NCI-H748 (cell line): ENCODE measurements at regions not wholly inside any gene's neighbourhood (a gene's known extent, or its start where the extent isn't known, plus 50 kb on each side); places are given as distances from the start of the nearest gene placed in this dataset.

Source experiments
- DNase-seq: peaks from one replicate; lab custom pipeline; 2025; ENCODE audit not compliant: unreplicated experiment; lab: John Stamatoyannopoulos, UW

DNA sequence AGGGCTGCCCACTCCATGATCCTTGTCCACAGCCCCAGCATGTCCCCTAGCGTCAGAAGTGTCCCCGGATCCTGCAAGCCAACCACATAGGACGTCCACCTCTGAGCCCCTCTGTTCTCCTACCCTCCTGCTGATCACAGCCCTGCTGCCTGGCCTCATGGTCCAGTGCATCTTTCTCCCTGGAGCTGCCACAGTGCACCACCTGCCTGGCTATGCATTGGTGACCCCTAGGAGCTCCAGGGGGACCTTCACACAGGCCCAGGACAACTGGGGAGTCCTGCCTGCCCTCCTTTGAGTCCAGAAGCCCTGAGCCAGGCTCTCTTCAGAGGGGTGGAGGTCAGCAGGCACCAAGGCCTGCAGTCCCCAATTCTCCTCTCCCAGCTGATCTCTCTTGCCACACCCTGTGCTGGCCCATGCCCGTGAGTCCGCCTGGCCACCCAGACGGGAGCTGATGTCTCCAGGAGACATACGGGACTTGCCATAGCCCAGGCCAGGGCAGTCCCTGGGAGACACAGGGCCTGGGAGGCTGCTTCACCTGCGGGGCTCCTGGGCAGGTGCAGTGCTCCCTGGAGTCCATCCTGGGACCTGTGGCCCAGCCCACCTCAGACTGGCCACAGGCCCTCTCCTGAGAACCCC, 77.4 kb upstream of the RET start:
- DNase-seq, result no peak

DNA sequence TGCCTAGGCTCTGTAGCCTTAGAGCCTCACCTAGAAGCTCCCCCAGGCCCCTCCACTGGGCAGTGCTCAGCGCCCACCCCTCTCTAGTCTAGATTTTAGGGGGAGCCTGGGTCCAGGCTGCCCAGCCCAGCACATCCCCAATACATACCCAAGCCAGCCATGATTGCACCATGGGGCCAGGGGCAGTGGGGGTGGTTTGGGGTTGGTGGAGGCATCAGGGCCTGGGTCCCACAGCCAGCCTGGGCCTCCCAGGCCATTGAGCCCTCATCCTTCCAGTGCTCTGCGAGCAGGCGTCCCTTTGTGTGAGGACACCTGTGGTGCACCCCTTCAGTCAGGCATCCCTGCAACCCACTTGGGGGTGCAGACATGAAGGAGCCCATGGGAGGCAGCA, 76.9 kb upstream of the RET start:
- DNase-seq, result no peak

DNA sequence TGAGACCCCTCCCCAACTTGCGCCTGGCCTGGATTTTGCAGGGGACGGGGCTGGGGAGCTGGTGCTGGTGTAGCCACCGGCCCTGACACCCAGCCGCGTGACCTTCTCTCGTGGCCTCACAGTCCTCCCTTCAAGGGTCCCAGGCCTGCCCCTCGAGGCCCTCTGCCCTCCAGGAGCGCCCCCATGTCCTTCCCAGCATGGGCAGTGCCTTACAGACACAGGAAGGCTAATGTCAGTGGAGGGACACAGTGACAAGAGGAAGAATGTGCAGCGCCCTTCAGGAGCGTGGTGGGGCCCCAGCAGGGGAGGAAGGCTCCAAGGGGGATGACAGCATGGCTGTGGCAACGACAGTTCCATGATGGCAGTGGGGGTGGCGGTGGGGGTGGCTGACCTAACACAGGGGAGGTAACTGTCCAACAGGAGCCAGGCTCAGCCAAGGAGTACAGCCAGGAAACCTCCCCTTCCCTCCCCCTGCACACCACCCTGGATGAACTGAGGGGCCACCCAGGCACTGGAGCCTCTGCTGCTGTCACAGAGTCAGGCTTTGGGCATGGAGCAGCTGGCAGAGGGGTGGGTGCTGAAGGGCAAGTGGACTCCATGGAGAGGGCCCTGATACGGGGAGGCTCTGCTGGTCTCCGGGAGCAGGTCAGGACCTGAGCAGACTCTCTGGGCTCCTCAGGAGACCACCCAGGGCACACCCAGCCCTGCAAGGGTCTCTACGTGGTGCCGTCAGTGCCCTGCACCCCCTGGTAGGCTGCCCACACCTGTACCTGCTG, 76.0 kb upstream of the RET start:
- no peak for DNase-seq

DNA sequence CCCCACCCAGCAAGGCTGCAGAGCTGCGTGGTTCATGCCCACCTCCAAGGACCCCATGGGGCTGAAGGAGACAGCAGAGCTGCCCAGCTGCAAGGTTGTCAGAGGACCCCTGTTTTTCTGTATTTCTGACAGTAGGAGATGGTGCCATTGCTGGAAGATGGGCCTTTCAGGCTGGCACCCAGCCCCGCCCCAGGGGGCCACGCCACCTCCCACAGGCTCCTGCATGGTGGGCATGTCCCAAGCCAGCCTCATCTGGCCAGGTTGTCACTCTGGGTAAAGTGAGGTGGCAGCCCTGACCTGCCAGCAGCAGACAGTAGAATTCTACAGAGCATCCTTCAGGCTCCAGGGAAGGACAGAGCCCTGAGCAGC, 75.5 kb upstream of the RET start:
- DNase-seq, result no peak

DNA sequence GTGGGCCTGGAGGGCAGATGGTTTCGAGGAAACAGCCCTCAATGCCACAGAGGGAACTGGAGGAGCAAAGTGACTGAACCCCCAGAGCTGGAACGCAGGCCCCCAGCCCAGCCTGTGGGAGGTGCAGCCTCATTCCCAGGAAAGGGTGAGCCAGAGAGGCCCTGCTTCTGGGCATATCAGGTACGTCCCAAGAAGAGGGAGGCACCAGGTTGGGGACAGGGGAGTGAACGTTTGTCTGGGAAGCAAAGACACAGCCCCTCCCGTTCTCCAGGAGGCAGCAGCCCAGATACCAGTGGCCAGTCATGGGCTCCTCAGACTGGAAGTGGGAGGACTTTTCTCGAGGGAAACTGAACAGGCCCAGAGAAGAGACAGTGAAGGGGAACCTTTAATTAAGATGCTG, 74.3 kb upstream of the RET start:
- no peak for DNase-seq

DNA sequence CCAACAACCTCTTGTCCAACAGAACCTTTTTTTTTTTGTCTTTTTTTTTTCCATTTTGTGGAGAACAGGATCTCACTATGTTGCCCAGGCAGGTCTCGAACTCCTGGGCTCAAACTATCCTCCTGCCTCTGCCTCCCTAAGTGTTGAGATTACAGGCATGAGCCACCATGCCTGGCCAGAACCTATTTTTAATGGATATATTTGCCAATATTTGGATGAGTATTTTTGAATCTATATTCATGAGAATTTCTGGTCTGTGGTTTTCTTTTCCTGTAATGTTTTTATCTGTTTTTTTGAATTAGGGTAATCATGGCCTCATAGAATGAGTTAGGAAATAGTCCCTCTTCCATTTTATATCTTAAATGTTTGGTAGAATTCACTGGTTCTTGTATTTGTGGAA, 70.4 kb upstream of the RET start:
- no peak for DNase-seq

DNA sequence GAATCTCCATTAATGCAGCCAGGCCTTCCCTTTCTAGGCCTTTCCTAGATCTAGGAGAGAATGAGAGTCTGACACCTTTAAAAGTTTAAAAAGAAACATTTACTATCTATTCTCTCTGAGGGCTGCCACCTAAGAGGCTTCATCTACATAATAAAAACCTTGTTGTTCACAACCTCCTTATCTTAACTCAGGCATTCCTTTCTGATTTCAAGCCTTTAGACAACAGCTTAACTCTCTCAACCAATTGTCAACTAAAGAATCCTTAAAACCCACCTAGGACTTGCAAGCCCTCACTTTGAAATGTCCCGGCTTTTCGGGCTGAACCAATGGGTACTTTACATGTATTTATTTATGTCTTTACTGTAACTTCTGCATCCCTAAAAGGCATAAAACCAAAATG, 64.3 kb upstream of the RET start:
- no peak for DNase-seq

DNA sequence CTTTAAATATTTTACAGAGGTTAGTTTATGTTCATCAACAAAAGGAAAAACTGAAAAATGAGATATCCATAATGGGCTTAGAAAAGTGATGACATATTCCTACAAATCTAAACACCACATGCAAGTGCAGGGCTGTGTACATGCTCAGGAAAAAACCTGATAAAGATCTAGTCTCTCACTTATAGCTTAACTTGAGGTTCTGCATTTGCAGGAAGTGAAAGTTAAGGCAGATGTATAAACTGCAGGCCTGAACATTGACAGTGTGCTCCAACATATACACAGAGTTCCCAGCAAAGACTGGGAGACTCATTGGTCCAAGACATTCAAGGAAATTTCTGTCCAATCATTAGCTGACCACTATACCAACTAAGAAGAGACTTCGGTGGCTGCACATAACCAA, 63.8 kb upstream of the RET start:
- no peak for DNase-seq

DNA sequence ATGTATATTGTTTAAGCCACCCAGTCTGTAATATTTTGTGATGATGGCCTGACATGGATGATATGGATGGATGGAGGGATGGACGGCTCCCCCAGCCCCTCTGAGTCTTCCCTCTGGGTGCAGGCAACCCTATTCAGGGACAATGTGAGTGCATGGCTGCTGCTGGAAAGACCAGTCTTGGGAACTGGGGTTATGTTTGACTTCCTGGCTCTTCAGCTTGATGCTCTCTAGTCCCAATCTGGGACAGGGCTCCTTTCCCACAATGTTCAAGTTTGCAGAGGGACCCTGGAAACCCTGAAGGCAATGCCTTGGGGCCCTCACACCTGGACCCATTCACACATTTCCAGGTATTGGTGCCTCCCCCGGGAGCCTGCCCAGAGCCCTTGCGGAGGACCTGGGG, 52.3 kb upstream of the RET start:
- no peak for DNase-seq

DNA sequence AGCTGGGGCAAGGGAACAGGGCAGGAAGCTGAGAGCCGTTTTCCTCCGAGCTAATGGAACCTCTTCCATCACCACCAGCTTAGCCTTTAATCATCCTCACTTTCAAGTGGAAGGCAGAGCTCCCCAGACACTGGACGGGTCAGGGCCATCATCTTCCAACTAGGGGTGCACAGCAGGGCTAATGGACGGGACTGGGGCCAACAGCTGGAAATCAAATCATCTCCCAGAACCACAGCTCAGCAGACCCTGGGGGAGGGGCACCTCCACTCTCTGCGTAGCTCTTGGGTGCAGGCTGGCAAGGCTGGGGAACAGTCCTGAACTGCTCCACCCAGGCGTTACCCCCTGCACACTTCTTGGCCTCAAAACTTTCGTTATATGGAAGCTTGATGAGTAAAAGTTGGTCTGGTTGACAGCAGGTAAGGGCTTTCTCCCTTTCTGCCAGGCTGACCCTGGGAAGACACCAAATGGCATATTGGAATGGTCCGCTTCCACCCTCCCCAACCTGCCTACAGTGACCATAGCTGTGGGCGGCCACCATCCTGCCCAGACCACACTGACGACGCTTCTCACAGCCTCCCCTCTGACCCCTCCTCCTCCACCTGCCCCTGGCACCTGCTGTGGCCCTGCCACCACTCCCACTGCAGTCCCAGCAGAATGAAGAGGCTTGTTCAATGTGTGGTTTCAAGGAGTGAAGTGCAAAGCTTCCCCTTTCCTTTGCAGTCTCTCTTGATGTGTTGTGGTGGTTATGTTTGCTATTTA, 51.7 kb upstream of the RET start:
- no peak for DNase-seq

DNA sequence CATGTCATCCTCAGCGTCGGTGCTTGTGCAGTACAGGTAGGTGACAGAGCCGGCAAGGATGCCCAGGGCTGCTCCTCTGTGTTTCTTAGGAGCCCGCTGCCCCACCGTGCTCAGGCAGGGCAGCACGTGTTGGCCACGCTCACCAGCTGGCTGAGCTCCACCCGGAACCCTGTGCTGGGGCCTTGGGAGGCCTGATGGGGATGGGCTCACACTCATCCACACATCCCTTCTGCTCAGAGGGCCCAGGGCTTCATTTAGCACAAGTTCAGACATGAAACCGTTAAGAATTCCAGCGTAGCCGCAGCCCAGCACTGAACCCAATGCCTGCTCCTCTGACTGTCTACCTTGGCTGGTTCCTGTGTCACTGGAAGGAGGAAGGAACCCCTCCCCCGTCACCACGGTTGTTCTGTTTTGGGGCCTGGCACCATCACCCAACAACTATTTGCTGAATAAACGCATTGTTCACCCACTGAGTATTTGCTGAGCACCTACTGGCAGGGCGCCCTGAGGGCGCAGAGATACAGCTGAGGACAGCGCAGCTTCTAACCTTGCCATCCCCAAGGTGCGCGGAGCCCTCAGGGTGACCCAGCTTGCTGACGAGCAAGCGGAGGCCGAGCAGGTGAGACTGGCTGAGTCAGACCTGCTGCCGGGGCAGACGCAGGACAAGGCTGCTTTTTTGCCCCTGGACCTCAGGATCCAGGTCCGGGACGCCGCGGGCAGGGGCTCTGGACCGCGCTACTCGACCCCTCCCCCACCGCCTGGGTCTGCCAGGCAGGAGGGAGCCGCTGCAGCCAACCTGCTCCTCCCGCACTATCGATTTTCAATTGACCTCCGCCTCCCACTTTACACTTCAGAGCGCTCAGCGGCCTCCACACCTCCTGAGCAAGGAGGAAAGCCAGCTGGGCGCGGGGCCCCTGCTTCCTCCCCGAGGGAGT, 50.6 kb upstream of the RET start:
- DNase-seq, result no peak
